ENCODE measurements at regions not wholly inside any gene's neighbourhood (a gene's known extent, or its start where the extent isn't known, plus 50 kb on each side); places are given as distances from the start of the nearest gene placed in this dataset.

DNA sequence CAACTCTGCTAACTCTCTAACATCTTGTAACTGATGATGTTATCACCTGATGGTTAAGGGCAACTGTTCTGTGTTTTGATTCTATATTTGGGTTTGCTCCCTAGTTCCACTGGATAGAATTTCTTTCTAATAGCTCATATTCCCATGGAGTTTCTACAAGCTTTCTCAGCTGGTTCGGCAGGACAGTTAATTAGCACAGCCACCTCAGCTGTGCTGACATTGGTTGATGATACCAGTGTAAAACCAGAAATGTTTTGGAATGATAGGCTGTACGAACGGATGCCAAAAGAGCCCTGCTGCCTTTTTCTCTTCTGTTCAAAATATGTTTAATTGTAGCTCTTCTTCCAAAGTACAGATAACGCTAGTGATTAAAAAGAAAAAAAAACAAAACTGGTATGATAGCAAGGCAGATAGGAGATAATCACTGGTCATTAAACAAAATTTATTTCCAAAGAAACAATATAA, 440.5 kb upstream of the ZNF608 start:
- TF ChIP-seq, protein P1, sequence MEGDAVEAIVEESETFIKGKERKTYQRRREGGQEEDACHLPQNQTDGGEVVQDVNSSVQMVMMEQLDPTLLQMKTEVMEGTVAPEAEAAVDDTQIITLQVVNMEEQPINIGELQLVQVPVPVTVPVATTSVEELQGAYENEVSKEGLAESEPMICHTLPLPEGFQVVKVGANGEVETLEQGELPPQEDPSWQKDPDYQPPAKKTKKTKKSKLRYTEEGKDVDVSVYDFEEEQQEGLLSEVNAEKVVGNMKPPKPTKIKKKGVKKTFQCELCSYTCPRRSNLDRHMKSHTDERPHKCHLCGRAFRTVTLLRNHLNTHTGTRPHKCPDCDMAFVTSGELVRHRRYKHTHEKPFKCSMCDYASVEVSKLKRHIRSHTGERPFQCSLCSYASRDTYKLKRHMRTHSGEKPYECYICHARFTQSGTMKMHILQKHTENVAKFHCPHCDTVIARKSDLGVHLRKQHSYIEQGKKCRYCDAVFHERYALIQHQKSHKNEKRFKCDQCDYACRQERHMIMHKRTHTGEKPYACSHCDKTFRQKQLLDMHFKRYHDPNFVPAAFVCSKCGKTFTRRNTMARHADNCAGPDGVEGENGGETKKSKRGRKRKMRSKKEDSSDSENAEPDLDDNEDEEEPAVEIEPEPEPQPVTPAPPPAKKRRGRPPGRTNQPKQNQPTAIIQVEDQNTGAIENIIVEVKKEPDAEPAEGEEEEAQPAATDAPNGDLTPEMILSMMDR (IDR thresholded peaks at IDR 0.05): no peak
- no peak for TF ChIP-seq POLR2A (IDR thresholded peaks at IDR 0.05)
